NCI-H2029 treated with DMSO at 0.1 percent for 48 hours (cell line): ENCODE measurements at regions not wholly inside any gene's neighbourhood (a gene's known extent, or its start where the extent isn't known, plus 50 kb on each side); places are given as distances from the start of the nearest gene placed in this dataset.

Source experiments
- DNase-seq: peaks from one replicate; lab custom pipeline; 2025; lab: John Stamatoyannopoulos, UW

GRCh38 chr4:13126976-13127910 is 356.9 kb downstream of the RAB28 start:
- DNase-seq: peak; percentile 4

- no peak for DNase-seq
Observed at GRCh38 chr4:13118633-13119032, 365.5 kb downstream of the RAB28 start.

GRCh38 chr4:13117185-13117584 is 367.0 kb downstream of the RAB28 start:
- no peak for DNase-seq

GRCh38 chr4:13112030-13112429 is 372.1 kb downstream of the RAB28 start:
- DNase-seq: no peak

GRCh38 chr4:13109536-13109935 is 374.6 kb downstream of the RAB28 start:
- DNase-seq: no peak

GRCh38 chr4:13108096-13108495 is 376.0 kb downstream of the RAB28 start:
- no peak for DNase-seq

GRCh38 chr4:13103382-13104015 is 380.6 kb downstream of the RAB28 start:
- no peak for DNase-seq

- DNase-seq: no peak
Observed at GRCh38 chr4:13102092-13102742, 381.9 kb downstream of the RAB28 start.

- DNase-seq: no peak
Observed at GRCh38 chr4:13097971-13098370, 386.2 kb downstream of the RAB28 start.

- no peak for DNase-seq
Observed at GRCh38 chr4:13095722-13096121, 388.4 kb downstream of the RAB28 start.

GRCh38 chr4:13093170-13093569 is 391.0 kb downstream of the RAB28 start:
- DNase-seq: no peak

- no peak for DNase-seq
Observed at GRCh38 chr4:13092702-13093101, 391.4 kb downstream of the RAB28 start.

GRCh38 chr4:13089659-13089998 is 394.5 kb downstream of the RAB28 start:
- peak; percentile 22 for DNase-seq

GRCh38 chr4:13088726-13089658 is 395.1 kb downstream of the RAB28 start:
- peak; percentile 28 for DNase-seq

- DNase-seq: no peak
Observed at GRCh38 chr4:13087041-13087440, 397.1 kb downstream of the RAB28 start.

- DNase-seq: no peak
Observed at GRCh38 chr4:13084210-13084609, 399.9 kb downstream of the RAB28 start.

- no peak for DNase-seq
Observed at GRCh38 chr4:13081830-13082229, 402.3 kb downstream of the RAB28 start.

- DNase-seq: no peak
Observed at GRCh38 chr4:13067077-13067476, 417.1 kb downstream of the RAB28 start.

- no peak for DNase-seq
Observed at GRCh38 chr4:13059019-13059418, 425.1 kb downstream of the RAB28 start.

- DNase-seq: no peak
Observed at GRCh38 chr4:13056630-13057189, 427.4 kb downstream of the RAB28 start.

- DNase-seq: no peak
Observed at GRCh38 chr4:13054420-13054970, 429.6 kb downstream of the RAB28 start.
